Suprapubic skin (tissue), 4 donors: ENCODE measurements at regions not wholly inside any gene's neighbourhood (a gene's known extent, or its start where the extent isn't known, plus 50 kb on each side); places are given as distances from the start of the nearest gene placed in this dataset.

ENCODE experiments used
- EP300 ChIP-seq: sonication (generic); formaldehyde crosslinking; IDR thresholded peaks from one replicate; pipeline ENCODE4 v1.6.1; 2017; ENCODE audit warnings: antibody characterized with exemption
- POLR2A ChIP-seq, 2 donors: fragments of 450-650 bp; IDR thresholded peaks; one replicate each; pipeline ENCODE4 v1.6.1; 2017; ENCODE audit warnings: antibody characterized with exemption in 2 of 2, mild to moderate bottlenecking in 2 of 2, moderate library complexity in 2 of 2
- POLR2AphosphoS5 ChIP-seq, 3 donors: sonication (generic); formaldehyde crosslinking; IDR thresholded peaks; one replicate each; pipeline ENCODE4 v1.6.1; 2017; ENCODE audit warnings: antibody characterized with exemption in 3 of 3

DNA sequence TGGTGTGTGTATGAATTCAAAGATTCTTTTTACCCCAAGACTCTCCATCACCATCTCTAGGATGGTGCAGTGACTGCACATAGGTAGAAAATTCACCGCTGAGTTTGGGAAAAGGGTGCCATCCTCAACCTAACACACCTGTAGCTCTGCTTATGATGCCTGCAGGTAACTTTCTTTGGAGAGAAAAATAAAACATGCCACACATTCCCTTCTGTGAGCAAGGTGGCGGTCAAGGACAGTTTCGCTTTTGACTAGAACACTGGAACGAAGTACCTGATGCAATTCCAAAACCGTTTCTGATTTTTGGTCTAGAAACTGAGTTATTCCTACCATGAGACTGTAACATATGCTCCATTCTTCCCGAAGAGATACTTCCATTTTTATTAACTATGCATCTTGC is 205.6 kb downstream of the FGFR2 start:
- TF ChIP-seq POLR2A (IDR thresholded peaks at IDR 0.05) (no peak), EP300 (no peak), POLR2AphosphoS5 (IDR thresholded peaks at IDR 0.05) (no peak)
